ENCODE measurements at regions not wholly inside any gene's neighbourhood (a gene's known extent, or its start where the extent isn't known, plus 50 kb on each side); places are given as distances from the start of the nearest gene placed in this dataset.
"Not testable (repeated sequence)": the region's sequence is repeated elsewhere in the genome, so short reads cannot be mapped to it uniquely, and the experiment has no call there.

DNA sequence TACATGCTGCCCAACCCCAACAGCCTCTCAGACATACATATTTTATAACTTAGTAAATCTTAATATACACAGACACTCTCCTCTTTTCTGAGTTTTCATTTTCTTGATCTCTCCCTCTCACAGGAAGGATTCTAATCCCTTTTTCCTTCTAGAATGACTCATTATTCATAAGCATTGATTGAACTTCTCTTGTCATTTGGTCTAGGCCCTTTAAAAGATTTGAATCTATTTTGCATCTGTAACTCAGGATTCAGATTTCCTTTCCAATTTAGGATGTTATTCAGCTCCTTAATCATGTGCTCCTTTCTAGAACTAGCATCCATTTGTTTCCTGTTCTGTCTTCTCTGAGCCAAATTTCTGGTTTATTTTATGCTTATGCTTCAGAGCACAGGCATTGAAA is 624.5 kb upstream of the SGO1 start:
- DNase-seq: no peak

GRCh38 chr3:20809356-20809755 is 623.4 kb upstream of the SGO1 start:
- DNase-seq: no peak

DNA sequence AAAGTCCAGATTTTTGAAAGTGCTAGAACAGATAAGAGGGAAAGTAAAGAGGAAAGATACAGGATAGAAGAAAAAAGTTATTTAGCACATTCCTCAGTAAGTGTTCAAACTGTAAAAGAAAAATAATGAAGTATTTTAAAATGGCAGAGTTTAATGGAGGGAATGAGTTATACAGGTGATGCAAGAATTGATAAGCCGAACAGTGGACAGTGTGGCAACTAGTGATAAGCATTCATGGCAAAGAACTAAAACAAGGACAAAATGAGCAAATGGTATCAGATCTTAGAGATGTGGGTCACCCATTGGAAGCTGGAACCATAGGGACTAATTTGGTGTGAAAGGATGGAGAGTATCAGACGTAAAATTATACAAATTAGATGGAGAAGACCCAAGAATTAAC is 622.9 kb upstream of the SGO1 start:
- DNase-seq: no peak

DNA sequence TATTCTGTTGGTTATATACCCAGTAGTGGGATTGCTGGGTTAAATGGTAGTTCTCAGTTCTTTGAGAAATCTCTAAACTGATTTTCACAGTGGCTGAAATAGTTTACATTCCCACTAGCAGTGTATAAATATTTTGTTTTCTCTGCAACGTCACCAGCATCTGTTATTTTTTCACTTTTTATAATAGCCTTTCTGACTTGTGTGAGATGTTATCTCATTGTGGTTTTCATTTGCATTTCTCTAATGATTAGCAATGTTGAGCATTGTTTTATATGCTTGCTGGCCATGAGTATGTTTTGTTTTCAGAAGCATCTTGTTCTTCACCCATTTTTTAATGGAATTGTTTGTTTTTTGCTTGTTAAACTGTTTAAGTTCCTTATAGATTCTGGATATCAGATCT is 612.7 kb upstream of the SGO1 start:
- no peak for DNase-seq

DNA sequence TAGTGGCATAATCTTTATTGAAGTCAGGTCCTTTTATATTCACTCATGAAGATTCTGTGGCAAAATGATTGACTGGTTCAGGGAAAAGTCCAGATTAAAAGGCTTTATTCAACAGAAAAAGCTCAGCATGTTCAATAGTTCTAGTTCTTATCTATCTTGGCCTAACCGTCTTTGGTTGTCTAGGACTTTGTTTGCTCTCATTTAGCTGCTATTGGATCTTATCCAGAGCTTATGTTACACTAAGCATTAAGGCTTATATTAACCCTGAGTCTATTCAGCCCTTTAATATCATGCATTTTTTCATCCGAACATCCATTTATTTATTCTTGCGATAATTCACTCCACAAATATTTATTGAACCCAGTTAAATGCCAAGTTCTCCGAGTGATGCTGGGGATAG is 601.0 kb upstream of the SGO1 start:
- no peak for DNase-seq

DNA sequence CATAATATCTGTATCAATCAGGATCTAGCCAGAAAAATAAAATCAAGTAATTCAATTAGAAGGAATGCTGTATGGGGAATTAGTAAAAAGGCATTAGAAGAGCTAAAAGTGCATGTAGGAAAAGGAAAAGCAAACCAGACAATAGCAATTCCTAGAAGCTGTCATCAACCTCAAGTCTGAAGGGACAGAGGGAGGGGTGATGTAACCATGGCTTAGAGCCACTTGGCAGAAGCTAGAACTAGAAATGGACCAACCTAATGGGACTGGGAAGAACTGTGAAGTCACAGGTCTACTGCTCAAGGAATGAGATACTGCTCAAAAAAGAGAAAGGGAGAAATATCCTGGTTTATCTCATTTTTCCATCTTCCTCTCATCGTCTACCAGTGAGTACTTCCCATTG is 590.7 kb upstream of the SGO1 start:
- no peak for DNase-seq

GRCh38 chr3:20776286-20776685 is 590.3 kb upstream of the SGO1 start:
- no peak for DNase-seq

DNA sequence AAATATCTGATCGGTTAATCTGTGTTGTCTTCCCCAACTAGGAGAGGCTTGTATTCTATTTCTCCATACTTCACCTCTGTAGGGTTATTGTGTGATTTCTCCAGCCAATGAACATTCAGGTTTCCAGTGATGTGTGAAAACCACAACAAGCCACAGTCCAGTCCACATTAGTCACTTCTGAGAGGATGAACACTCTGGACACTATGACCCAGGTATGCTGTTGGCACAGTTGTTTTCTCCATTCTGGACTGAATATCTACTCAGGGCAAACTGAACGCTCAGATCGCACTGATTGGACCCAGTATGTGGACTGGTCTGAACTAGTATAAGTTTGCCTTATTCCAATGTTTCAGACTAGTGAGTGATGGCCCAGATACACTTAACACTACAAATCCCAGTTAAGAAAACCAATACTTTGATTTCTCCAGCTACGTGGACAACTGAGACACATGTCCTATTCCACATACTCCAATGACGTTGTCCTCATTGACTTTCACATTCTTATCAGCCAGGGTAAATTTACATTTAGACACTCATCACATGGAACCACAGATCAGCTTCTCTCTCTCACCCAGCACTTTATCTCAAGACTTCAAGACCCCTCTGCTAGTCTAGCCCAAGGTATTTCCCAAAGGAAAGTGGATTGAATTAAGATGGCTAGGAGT is 587.4 kb upstream of the SGO1 start:
- no peak for DNase-seq

- DNase-seq: no peak
Observed at GRCh38 chr3:20772869-20773268, 586.9 kb upstream of the SGO1 start.

DNA sequence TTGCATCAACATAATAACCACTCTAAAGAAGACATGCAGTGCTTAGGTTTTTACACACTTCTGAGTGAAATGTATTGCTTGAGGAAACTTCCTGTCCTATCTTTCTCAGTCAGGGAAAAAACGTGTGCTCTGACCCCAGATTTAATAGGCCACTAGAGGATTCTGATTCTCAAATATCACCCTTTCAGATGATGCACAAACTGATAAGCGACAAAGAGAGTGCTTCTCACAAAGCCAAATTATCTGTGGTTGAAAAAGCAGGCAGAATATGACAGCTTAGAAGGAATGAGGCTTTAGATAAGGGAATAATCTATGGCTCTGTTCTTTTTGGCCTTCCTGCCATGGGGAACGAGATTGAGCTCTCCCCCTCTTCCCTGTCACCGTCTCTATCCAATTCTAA is 583.4 kb upstream of the SGO1 start:
- DNase-seq: no peak

- no peak for DNase-seq
Observed at GRCh38 chr3:20760981-20761380, 575.0 kb upstream of the SGO1 start.

GRCh38 chr3:20752416-20752815 is 566.4 kb upstream of the SGO1 start:
- DNase-seq: no peak

DNA sequence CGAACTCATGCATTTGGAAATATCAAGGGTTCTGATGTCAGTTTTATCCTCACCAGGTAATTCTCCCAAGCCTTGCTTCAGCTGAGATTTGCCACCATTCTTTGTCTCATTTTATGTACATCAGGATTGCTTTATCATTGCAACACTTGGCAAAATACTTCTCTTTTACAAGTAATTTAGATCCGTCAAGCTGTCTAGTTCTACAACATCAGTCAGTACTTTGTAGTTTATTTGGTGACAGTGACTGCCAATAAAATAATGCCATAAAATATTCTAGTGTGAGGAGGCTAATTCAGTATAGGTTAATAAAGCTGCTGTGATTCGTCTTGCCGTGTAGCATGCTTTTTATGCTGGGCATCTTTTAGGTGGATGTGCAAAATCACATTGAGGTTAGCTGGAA is 565.3 kb upstream of the SGO1 start:
- no peak for DNase-seq

DNA sequence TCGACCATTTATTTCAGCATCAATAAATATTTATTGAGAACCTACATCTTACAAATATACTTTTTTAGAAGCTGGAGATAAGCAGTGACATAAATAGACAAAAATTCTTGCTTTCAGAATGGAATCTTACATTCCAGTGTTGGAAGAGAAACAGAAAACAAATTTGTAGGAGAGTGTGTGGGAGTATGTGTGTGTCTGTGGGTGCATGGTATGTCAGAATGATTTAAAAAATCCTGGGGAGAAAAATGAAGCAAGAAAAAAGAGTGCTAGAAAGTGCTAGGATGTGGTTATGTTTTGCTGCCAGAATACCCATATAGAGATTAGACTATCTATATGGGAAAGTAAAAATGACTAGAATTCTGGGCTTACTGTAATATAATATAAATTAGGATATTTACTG is 561.7 kb upstream of the SGO1 start:
- DNase-seq: no peak

GRCh38 chr3:20743553-20744321 is 557.7 kb upstream of the SGO1 start:
- DNase-seq: no peak

DNA sequence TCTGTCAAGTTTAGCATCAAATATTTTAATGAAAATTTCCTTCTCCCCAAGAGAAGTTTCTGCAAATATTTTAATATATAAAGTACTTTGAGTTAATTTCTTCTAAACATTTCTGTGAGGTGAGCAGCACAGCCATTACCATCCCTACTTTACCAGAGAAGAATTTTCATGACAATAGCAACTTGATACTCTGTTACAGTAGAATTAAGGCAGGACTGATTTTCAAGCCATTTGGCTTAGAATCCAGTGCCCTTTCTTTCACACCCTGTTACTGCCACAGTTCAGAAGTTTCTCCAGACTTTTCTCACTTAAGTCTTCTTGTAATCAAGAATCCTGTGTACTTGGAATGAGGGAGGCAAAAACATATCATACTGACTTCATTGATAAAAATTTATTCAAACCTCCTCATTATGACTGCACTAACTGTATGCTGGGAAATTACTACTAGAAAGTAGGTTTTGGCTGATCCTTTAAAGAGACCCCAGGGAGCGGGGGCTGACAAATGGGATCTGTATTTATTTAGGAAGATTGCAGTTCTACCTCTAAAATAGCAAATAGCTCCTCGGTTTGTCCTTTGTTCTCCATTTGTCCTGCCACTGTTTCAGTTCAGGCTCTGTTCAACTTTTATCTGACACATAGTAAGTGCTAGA is 557.0 kb upstream of the SGO1 start:
- no peak for DNase-seq

- no peak for DNase-seq
Observed at GRCh38 chr3:20741381-20741780, 555.4 kb upstream of the SGO1 start.

GRCh38 chr3:20739814-20740213 is 553.8 kb upstream of the SGO1 start:
- DNase-seq: no peak

- DNase-seq: no peak
Observed at GRCh38 chr3:20736287-20736852, 550.4 kb upstream of the SGO1 start.

DNA sequence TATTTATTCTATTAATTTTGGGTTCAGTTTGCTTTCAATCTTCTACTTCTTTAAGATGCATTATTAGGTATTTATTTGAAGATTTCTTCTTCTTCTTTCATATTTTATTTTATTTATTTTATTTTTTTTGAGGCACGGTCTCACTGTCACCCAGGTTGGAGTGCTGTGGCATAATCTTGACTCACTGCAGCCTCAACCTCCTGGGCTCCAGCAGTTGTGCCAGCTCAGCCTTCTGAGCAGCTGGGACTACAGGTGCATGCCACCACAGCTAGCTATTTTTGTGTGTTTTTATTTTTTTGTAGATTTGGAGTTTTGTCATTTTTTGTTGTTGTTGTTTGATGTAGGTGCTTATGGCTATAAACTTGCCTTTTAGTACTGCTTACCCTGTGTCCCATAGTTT is 543.2 kb upstream of the SGO1 start:
- DNase-seq: no peak

DNA sequence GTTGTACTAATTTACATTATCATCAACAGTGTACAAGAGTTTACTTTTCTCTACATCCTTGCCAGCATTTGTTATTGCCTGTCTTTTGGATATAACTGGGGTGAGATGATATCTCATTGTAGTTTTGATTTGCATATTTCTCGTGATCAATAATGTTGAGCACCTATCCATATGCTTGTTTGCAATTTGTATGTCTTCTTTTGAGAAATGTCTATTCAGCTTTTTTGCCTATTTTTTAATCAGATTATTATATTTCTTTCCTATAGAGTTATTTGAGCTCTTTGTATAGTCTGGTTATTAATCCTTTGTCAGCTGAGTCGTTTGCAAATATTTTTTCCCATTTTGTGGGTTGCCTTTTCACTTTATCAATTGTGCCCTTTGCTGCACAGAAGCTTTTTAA is 540.8 kb upstream of the SGO1 start:
- no peak for DNase-seq

GRCh38 chr3:20724241-20724640 is 538.2 kb upstream of the SGO1 start:
- no peak for DNase-seq

DNA sequence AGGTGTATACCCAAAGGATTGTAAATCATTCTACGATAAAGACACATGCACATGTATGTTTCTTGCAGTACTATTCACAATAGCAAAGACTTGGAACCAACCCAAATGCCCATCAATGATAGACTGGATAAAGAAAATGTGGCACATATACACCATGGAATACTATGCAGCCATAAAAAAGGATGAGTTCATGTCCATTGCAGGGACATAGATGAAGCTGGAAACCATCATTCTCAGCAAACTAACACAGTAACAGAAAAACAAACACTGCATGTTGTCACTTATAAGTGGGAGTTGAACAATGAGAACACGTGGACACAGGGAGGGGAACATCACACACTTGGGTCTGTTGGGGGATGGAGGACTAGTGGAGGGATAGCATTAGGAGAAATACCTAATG is 530.4 kb upstream of the SGO1 start:
- not testable (repeated sequence) for DNase-seq

GRCh38 chr3:20701641-20702040 is 515.6 kb upstream of the SGO1 start:
- DNase-seq: no peak
